Panc1 (cell line): ENCODE measurements at regions not wholly inside any gene's neighbourhood (a gene's known extent, or its start where the extent isn't known, plus 50 kb on each side); places are given as distances from the start of the nearest gene placed in this dataset.

Experiments used
- CTCF ChIP-seq: fragments of 450-650 bp; IDR thresholded peaks from 2 replicates; pipeline ENCODE4 v1.5.1; 2017; ENCODE audit warnings: mild to moderate bottlenecking
- POLR2AphosphoS5 ChIP-seq: IDR thresholded peaks from 2 replicates; pipeline ENCODE4 v1.6.1; 2012; ENCODE audit warnings: mild to moderate bottlenecking, low read depth, low read length, moderate library complexity
- REST ChIP-seq, 2 experiments: IDR thresholded peaks; 2 replicates each; pipeline ENCODE4 v1.6.1; 2011 to 2012; ENCODE audit warnings: low read depth in 2 of 2, control low read depth in 1 of 2, low read length in 1 of 2, mild to moderate bottlenecking in 1 of 2, moderate library complexity in 1 of 2; ENCODE audit not compliant: insufficient read depth in 1 of 2
- SIN3A ChIP-seq: IDR thresholded peaks from 2 replicates; pipeline ENCODE4 v1.6.1; 2012; ENCODE audit warnings: low read depth, mild to moderate bottlenecking, low read length, moderate library complexity, borderline replicate concordance; ENCODE audit not compliant: insufficient read depth
- TCF7L2 ChIP-seq: IDR thresholded peaks from 2 replicates; pipeline ENCODE4 v1.6.1; 2011; ENCODE audit warnings: mild to moderate bottlenecking, low read depth, low read length, inconsistent platforms

- TF ChIP-seq CTCF (no peak), POLR2AphosphoS5 (no peak), REST (IDR thresholded peaks at IDR 0.05; ENCODE audit: insufficient read depth in 1 of 2, low read depth in 2 of 2, low read length in 1 of 2) (no peak), SIN3A (no peak), TCF7L2 (no peak)
These were observed 73.2 kb downstream of the ZC3H11B start for GRCh38 chr1:219539645-219540254.
